GM10266 (cell line): ENCODE measurements at regions not wholly inside any gene's neighbourhood (a gene's known extent, or its start where the extent isn't known, plus 50 kb on each side); places are given as distances from the start of the nearest gene placed in this dataset.

Experiments used
- DNase-seq: peaks from one replicate; pipeline ENCODE4 v3.0.0; 2012; ENCODE audit errors: extremely low spot score
- CTCF ChIP-seq: IDR thresholded peaks from 2 replicates; pipeline ENCODE4 v1.5.1; 2012; ENCODE audit warnings: mild to moderate bottlenecking, low read depth; ENCODE audit not compliant: control insufficient read depth, insufficient read depth; ENCODE audit errors: missing control alignments

- no peak for DNase-seq
- TF ChIP-seq CTCF = no peak
Measured at GRCh38 chr12:19960527-19960926, 407.8 kb upstream of the PDE3A start.

GRCh38 chr12:19962192-19962591 is 406.1 kb upstream of the PDE3A start:
- no peak for TF ChIP-seq CTCF
- DNase-seq = no peak

GRCh38 chr12:19963972-19964371 is 404.4 kb upstream of the PDE3A start:
- no peak for TF ChIP-seq CTCF
- no peak for DNase-seq

GRCh38 chr12:19964549-19964948 is 403.8 kb upstream of the PDE3A start:
- no peak for DNase-seq
- TF ChIP-seq CTCF = no peak

GRCh38 chr12:19965196-19966038 is 402.9 kb upstream of the PDE3A start:
- no peak for DNase-seq
- no peak for TF ChIP-seq CTCF

GRCh38 chr12:19967001-19967400 is 401.3 kb upstream of the PDE3A start:
- no peak for DNase-seq
- no peak for TF ChIP-seq CTCF

GRCh38 chr12:19967431-19967830 is 400.9 kb upstream of the PDE3A start:
- DNase-seq = no peak
- no peak for TF ChIP-seq CTCF
